ENCODE measurements at regions not wholly inside any gene's neighbourhood (a gene's known extent, or its start where the extent isn't known, plus 50 kb on each side); places are given as distances from the start of the nearest gene placed in this dataset.

DNA sequence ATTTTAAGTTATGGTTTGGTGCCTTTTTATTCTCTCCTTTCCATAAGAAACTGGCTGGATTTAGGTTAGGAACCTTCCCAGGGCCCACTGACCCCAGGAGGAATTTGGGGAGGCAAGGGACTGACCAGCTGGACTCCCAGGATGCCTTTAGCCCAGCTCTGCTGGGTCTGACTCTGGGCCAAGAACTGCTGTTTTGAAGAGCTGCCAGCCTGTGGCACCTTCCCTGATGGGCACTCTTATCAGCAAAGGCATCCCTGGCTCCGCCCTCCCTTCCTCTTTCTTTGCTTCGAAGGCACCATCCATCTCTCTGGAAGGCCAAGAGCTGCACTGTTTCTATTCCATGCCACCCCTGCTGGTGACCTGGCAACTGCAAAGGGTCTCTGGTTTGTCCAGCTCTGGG, 174.7 kb downstream of the POU4F1 start:
- FAIRE-seq (no peak), DNase-seq (ENCODE audit: low read depth, low spot score) (no peak)
- dilution Hi-C loops (cut with MboI; ENCODE audit: extremely low pct_ligation_motif_present, low sequenced_read_pairs): no loop called here
- Histone ChIP-seq H3K4me2 (ENCODE audit: insufficient read depth, low read length) (no peak overlapping the region), H3K79me2 (ENCODE audit: control insufficient read depth, insufficient read depth, low read length) (no peaks in the 10 kb centered on the region), H3K36me3 (ENCODE audit: control insufficient read depth in 2 of 2, extremely low read depth in 1 of 2, insufficient read depth in 2 of 2, low read length in 2 of 2) (no peaks in the 10 kb centered on the region), H3K27me3 (ENCODE audit: control insufficient read depth in 2 of 2, insufficient read depth in 2 of 2, low read length in 2 of 2) (no peaks in the 10 kb centered on the region), H3K9ac (replicated peaks; ENCODE audit: extremely low read depth, insufficient read depth, low read length) (no peak overlapping the region), H3K4me3 (replicated peaks in 1 of 3; ENCODE audit: insufficient read depth in 1 of 3, low read depth in 1 of 3, low read length in 3 of 3) (no peak overlapping the region), H3K27ac (ENCODE audit: insufficient read depth, low read depth, low read length) (no peak overlapping the region), H3K4me1 (ENCODE audit: control insufficient read depth, extremely low read depth, insufficient read depth, low read length) (no peaks in the 10 kb centered on the region), H3K9me1 (replicated peaks; ENCODE audit: control insufficient read depth, extremely low read depth, insufficient read depth, low read length) (no peaks in the 10 kb centered on the region), H2AFZ (ENCODE audit: low read depth, low read length) (no peak overlapping the region), H3K9me3 (replicated peaks; ENCODE audit: control insufficient read depth, insufficient read depth, low read length) (no peaks in the 10 kb centered on the region), H4K20me1 (replicated peaks; ENCODE audit: control insufficient read depth, extremely low read depth, insufficient read depth, low read length) (no peaks in the 10 kb centered on the region)
- intact Hi-C loops (cut with micrococcal nuclease): no loop called here
- TF ChIP-seq MYC (IDR thresholded peaks at IDR 0.05; ENCODE audit: low read depth, low read length): no peak
- TF ChIP-seq EZH2 (IDR thresholded peaks at IDR 0.05; ENCODE audit: borderline replicate concordance, low read depth, low read length, severe bottlenecking): no peak
- no peak for TF ChIP-seq POLR2AphosphoS5 (IDR thresholded peaks at IDR 0.05; ENCODE audit: insufficient read depth, low read depth, low read length)
- no peak for TF ChIP-seq GATA2 (IDR thresholded peaks at IDR 0.05; ENCODE audit: insufficient read depth, insufficient read length, low read depth, low read length)
- no peak for TF ChIP-seq JUN (IDR thresholded peaks at IDR 0.05; ENCODE audit: borderline replicate concordance, insufficient read depth, insufficient read length, low read depth)
- TF ChIP-seq, protein P1, sequence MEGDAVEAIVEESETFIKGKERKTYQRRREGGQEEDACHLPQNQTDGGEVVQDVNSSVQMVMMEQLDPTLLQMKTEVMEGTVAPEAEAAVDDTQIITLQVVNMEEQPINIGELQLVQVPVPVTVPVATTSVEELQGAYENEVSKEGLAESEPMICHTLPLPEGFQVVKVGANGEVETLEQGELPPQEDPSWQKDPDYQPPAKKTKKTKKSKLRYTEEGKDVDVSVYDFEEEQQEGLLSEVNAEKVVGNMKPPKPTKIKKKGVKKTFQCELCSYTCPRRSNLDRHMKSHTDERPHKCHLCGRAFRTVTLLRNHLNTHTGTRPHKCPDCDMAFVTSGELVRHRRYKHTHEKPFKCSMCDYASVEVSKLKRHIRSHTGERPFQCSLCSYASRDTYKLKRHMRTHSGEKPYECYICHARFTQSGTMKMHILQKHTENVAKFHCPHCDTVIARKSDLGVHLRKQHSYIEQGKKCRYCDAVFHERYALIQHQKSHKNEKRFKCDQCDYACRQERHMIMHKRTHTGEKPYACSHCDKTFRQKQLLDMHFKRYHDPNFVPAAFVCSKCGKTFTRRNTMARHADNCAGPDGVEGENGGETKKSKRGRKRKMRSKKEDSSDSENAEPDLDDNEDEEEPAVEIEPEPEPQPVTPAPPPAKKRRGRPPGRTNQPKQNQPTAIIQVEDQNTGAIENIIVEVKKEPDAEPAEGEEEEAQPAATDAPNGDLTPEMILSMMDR (IDR thresholded peaks at IDR 0.05; ENCODE audit: extremely low read depth in 1 of 2, insufficient read depth in 1 of 2, low read depth in 1 of 2, low read length in 2 of 2): no peak
- no peak for TF ChIP-seq FOS (IDR thresholded peaks at IDR 0.05; ENCODE audit: borderline replicate concordance, insufficient read depth, low read length)
- no TSS peak for BruUV-seq (replicated peaks)
- CTCF ChIA-PET: no interaction called here
- POLR2A ChIA-PET: no interaction called here
